ENCODE measurements at regions not wholly inside any gene's neighbourhood (a gene's known extent, or its start where the extent isn't known, plus 50 kb on each side); places are given as distances from the start of the nearest gene placed in this dataset.
"Not testable (repeated sequence)": the region's sequence is repeated elsewhere in the genome, so short reads cannot be mapped to it uniquely, and the experiment has no call there.

DNA sequence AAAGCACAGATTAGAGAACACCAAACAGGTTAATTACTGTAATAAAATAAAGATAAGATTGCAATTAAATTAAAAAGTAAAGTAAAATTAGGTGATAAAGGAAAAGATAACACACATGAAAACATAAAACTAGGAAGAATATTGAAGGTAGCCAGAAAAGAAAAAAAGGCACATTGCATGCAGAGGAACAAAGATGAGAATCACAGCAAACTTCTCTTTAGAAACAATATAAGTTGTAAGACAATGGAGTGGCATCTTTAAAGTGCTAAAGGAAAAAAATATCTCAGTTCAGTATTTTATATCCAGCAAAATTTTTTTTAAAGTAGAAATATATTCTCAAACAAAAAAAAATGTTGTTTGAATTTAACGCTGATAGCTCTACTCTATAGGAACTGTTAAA is 366.0 kb downstream of the CPS1 start:
- no peak overlapping the region for H3K4me3 ChIP-seq (ENCODE audit: low read depth, low read length)
- POLR2A ChIA-PET = no interaction called here
- DNase-seq (ENCODE audit: low read depth, low spot score) = no peak
- CTCF ChIA-PET = no interaction called here
- no peak for TF ChIP-seq CTCF (IDR thresholded peaks at IDR 0.05; ENCODE audit: insufficient read depth, low read length, missing control alignments)

- no peak for TF ChIP-seq CTCF (IDR thresholded peaks at IDR 0.05; ENCODE audit: insufficient read depth, low read length, missing control alignments)
Observed at GRCh38 chr2:210928714-210929113, 372.3 kb downstream of the CPS1 start.

DNA sequence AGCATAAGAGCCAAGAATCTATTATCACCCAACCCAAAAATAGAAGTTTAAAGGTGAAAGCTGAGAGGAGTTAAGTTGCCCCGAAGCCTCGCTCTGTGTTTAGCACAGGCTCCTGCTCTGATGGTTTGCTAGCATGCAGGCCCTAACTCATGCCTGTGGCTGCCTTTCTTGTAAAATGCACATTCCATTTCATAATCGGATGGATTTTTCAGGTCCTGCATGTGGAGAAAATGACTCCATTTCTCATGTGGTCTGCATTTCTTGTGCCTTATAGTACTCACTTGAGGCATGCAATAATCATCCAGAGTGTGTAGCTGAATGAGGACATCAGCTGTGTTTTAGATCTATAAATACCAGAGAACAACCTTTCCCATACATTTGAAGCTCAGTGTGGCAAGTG is 381.8 kb downstream of the CPS1 start:
- DNase-seq (ENCODE audit: low read depth, low spot score) = no peak
- ChIA-PET POLR2A (no interaction called here), CTCF (no interaction called here)
- TF ChIP-seq CTCF (IDR thresholded peaks at IDR 0.05; ENCODE audit: insufficient read depth, low read length, missing control alignments) = no peak
- no peak overlapping the region for H3K4me3 ChIP-seq (ENCODE audit: low read depth, low read length)

More at GRCh38 chr2:210928714-210929113, 372.3 kb downstream of the CPS1 start:
- POLR2A ChIA-PET = no interaction called here
- CTCF ChIA-PET = no interaction called here
- no peak for DNase-seq (ENCODE audit: low read depth, low spot score)
- H3K4me3 ChIP-seq (ENCODE audit: low read depth, low read length) = no peak overlapping the region

DNA sequence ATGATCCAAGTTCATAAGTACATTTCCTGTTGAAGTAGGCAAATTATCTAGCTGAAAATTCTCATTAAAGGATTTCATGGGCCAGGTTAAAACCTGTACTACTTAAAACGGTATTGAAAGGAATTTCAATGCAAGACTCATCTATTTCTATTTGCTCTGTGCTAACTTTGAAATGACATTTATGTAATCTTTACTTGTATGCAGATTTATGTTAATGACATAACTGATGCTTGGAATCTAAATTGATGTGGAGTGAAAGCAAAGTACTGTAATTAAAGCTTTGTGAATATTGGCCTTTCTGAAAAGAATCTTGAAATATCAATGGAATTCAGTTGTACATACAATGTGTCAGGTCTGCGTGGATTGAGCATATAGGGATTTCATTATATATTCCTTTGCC is 390.0 kb downstream of the CPS1 start:
- TF ChIP-seq CTCF (IDR thresholded peaks at IDR 0.05; ENCODE audit: insufficient read depth, low read length, missing control alignments) = no peak
- CTCF ChIA-PET = interaction anchor here (0.7 kb wide), 1 partner anchor 16 kb away, joined by 3 read pairs; no protein-coding TSS in a partner anchor
- POLR2A ChIA-PET = no interaction called here
- no peak overlapping the region for H3K4me3 ChIP-seq (ENCODE audit: low read depth, low read length)
- no peak for DNase-seq (ENCODE audit: low read depth, low spot score)

GRCh38 chr2:210950434-210951060 is 394.1 kb downstream of the CPS1 start:
- CTCF ChIA-PET; DNase-seq (ENCODE audit: low read depth, low spot score); H3K4me3 ChIP-seq (ENCODE audit: low read depth, low read length); POLR2A ChIA-PET: not testable (repeated sequence)

- CTCF ChIA-PET = no interaction called here
- no peak for DNase-seq (ENCODE audit: low read depth, low spot score)
- no peak for TF ChIP-seq CTCF (IDR thresholded peaks at IDR 0.05; ENCODE audit: insufficient read depth, low read length, missing control alignments)
- POLR2A ChIA-PET = no interaction called here
- H3K4me3 ChIP-seq (ENCODE audit: low read depth, low read length) = no peak overlapping the region
Observed at GRCh38 chr2:210954386-210954907, 398.0 kb downstream of the CPS1 start.

DNA sequence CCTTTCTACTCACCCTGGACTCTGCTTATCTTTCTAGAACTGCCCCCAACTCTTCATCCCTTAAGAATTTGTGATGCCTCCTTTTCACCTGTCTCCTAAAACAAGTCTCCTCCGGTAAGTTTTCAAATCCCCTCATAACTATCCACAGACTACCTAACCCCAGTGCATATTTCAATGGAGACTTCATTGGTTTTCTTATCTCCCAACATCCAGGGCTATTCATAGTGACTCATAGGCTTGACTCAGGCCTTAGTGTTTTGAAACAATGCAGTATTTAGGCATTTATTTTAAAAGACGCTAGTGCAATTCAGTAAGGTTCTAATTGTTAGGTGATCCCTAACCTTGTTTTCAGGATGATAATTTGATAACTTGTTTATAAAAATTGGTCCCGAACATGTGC is 399.2 kb downstream of the CPS1 start:
- ChIA-PET POLR2A (no interaction called here), CTCF (no interaction called here)
- TF ChIP-seq CTCF (IDR thresholded peaks at IDR 0.05; ENCODE audit: insufficient read depth, low read length, missing control alignments) = no peak
- no peak for DNase-seq (ENCODE audit: low read depth, low spot score)
- no peak overlapping the region for H3K4me3 ChIP-seq (ENCODE audit: low read depth, low read length)
